GM12891 (cell line): ENCODE measurements at regions not wholly inside any gene's neighbourhood (a gene's known extent, or its start where the extent isn't known, plus 50 kb on each side); places are given as distances from the start of the nearest gene placed in this dataset.

Source experiments
- POLR2A ChIP-seq: IDR thresholded peaks from 2 replicates; pipeline ENCODE4 v1.6.1; 2011; ENCODE audit warnings: low read depth, low read length, control low read depth
- POLR2AphosphoS5 ChIP-seq: IDR thresholded peaks from 2 replicates; pipeline ENCODE4 v1.6.1; 2011; ENCODE audit warnings: low read depth, low read length, control low read depth

- no peak for TF ChIP-seq POLR2A
- no peak for TF ChIP-seq POLR2AphosphoS5
Observed at GRCh38 chr1:185487936-185488335, 170.9 kb upstream of the IVNS1ABP start.
